C4-2B (cell line): ENCODE measurements at regions not wholly inside any gene's neighbourhood (a gene's known extent, or its start where the extent isn't known, plus 50 kb on each side); places are given as distances from the start of the nearest gene placed in this dataset.

Experiments
- CTCF ChIP-seq: fragments of 450-650 bp; conservative IDR thresholded peaks from 2 replicates; pipeline ENCODE4 v1.5.1; 2017; ENCODE audit warnings: mild to moderate bottlenecking
- ZFX ChIP-seq: fragments of 450-650 bp; IDR thresholded peaks from 2 replicates; pipeline ENCODE4 v1.6.1; 2017

- no peak for TF ChIP-seq CTCF
- no peak for TF ChIP-seq ZFX
These were observed 639.3 kb downstream of the ADCYAP1 start for GRCh38 chr18:1544016-1544415.
